Cardiac muscle cell (in vitro differentiated cells and primary cell): ENCODE measurements at regions not wholly inside any gene's neighbourhood (a gene's known extent, or its start where the extent isn't known, plus 50 kb on each side); places are given as distances from the start of the nearest gene placed in this dataset.
A peak's percentile ranks its signal among the peaks of the same experiment; 100 is the strongest.

Experiments
- DNase-seq, 2 donors: peaks; one replicate each; pipeline versions ENCODE4 v3.0.0 to v3.0.0-alpha.2; 2010 to 2017; ENCODE audit warnings: low read depth in 1 of 2, low spot score in 1 of 2
- H3K27ac ChIP-seq: fragments of 200-600 bp; sonication (generic); 2 replicates; pipeline ENCODE4 v1.5.1; 2016
- H3K27me3 ChIP-seq: fragments of 200-600 bp; sonication (generic); 2 replicates; pipeline ENCODE4 v1.6.0; 2016; ENCODE audit warnings: control low read depth
- H3K36me3 ChIP-seq: fragments of 200-600 bp; sonication (generic); 2 replicates; pipeline ENCODE4 v1.5.1; 2016; ENCODE audit warnings: control low read depth
- H3K4me1 ChIP-seq: fragments of 200-600 bp; sonication (generic); 2 replicates; pipeline ENCODE4 v1.8.1; 2017; ENCODE audit warnings: low read depth, mild to moderate bottlenecking, mixed run types
- H3K4me3 ChIP-seq: fragments of 200-600 bp; sonication (generic); 2 replicates; pipeline ENCODE4 v1.5.1; 2016; ENCODE audit warnings: mild to moderate bottlenecking
- H3K9me3 ChIP-seq: fragments of 200-600 bp; sonication (generic); 2 replicates; pipeline ENCODE4 v1.5.1; 2017; ENCODE audit warnings: low read depth, mild to moderate bottlenecking, control low read depth
- TF ChIP-seq, protein P1 (sequence below): IDR thresholded peaks from 2 replicates; pipeline ENCODE4 v1.5.1; 2012; ENCODE audit warnings: low read depth, mild to moderate bottlenecking, low read length

DNA sequence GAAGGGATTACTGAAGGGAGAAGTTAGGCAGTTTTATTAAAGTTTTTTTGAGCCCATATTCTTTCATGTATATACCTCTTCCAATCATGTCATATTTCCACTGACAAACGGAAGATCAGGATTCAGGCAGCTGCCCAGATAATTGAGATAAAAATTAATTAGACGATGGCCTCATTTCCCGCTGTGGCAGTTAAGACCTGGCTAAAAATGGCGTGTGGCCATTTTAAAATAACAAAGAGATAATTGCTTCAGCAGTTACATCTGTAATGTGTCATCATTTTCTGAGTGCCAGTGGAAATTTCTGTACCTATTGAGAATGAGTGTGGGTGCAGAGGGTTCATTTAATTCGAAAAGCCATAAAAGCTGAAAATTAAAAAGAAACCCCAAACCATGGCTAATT is 215.1 kb downstream of the STK31 start:
- Histone ChIP-seq H3K4me1 (peaks cover 5% of the 10 kb centered on the region), H3K27me3 (peaks cover 18% of the 10 kb centered on the region), H3K27ac (no peak overlapping the region), H3K4me3 (no peak overlapping the region), H3K9me3 (no peaks in the 10 kb centered on the region), H3K36me3 (no peaks in the 10 kb centered on the region)
- DNase-seq: no peak
- TF ChIP-seq, protein P1, sequence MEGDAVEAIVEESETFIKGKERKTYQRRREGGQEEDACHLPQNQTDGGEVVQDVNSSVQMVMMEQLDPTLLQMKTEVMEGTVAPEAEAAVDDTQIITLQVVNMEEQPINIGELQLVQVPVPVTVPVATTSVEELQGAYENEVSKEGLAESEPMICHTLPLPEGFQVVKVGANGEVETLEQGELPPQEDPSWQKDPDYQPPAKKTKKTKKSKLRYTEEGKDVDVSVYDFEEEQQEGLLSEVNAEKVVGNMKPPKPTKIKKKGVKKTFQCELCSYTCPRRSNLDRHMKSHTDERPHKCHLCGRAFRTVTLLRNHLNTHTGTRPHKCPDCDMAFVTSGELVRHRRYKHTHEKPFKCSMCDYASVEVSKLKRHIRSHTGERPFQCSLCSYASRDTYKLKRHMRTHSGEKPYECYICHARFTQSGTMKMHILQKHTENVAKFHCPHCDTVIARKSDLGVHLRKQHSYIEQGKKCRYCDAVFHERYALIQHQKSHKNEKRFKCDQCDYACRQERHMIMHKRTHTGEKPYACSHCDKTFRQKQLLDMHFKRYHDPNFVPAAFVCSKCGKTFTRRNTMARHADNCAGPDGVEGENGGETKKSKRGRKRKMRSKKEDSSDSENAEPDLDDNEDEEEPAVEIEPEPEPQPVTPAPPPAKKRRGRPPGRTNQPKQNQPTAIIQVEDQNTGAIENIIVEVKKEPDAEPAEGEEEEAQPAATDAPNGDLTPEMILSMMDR: no peak

DNA sequence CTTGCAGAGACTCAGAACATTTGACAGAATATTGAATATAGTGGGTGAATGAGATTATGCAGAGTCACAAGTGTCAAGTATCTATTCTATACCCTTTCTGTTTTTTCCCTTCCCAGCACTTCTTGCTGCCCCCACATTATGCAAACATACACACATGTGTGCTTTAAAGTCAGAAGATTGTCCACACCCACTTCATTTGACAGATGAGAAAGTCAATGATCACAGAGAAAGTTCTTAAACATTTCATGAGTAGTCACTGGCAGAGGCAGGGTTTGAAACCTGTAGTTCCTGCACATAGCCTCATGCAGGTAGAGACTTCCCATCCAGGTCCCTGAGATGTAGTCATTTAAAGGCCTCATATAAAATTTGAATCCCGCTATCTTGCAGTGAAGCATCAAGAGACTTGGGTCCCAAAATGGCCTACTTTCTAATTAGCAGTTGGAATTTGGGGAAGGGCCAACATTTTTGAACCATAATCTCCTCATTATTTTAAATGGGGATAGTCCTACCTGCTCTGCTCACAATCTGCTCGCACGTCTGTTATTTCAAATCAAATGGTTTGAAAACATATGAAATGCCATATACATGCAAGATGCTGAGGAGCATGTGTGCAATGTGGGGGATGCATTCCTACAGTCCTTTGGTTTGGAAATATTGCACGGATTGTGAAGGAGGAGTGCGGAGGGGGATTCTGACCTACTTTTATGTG is 217.8 kb downstream of the STK31 start:
- H3K36me3 ChIP-seq: no peaks in the 10 kb centered on the region
- peaks cover 5% of the 10 kb centered on the region for H3K4me1 ChIP-seq
- H3K27ac ChIP-seq: no peak overlapping the region
- peaks cover 38% of the 10 kb centered on the region for H3K27me3 ChIP-seq
- TF ChIP-seq, protein P1: no peak
- H3K4me3 ChIP-seq: no peak overlapping the region
- DNase-seq: peak in 1 of 2 donors; percentile 66
- H3K9me3 ChIP-seq: no peaks in the 10 kb centered on the region

DNA sequence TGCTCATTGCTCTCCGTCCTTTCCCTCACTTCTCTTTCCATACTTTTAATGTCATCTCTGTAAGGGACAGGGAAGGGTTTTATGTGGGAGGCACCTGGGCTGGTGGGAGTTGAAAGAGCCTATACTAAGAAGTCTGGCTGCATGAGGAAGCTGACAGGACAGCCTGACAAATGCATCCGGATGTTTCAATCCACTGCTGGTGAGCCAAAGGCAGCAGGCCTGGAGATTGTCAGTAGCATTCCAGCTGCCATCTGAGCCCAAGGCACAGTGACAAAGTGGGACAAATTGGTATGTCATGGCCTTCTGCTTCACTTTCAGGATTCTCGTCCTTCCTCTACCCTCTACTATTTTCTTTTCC is 218.4 kb downstream of the STK31 start:
- Histone ChIP-seq H3K4me1 (peaks cover 5% of the 10 kb centered on the region), H3K36me3 (no peaks in the 10 kb centered on the region), H3K4me3 (no peak overlapping the region), H3K27me3 (peaks cover 35% of the 10 kb centered on the region), H3K27ac (no peak overlapping the region), H3K9me3 (no peaks in the 10 kb centered on the region)
- DNase-seq: peak in 1 of 2 donors; percentile 92
- TF ChIP-seq, protein P1: no peak

DNA sequence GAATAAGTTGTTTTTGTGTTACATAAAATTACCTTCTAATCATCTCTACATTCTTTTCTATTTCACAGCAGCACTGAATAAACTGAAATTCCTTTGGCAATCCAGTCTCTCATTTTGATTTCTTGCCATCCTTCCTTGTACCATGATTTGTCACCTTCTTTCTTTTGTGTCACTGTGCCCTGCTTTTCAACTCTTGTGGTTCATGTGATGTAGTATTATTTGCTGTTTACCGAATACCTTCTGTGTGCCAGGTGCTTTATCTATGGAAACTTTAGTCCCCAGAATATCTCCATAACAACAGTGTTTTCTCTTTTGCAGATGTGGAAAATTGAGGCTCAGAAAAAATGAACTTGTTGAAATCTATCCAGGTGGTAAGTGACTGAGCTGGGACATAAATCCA is 220.3 kb downstream of the STK31 start:
- Histone ChIP-seq H3K4me3 (no peak overlapping the region), H3K4me1 (peaks cover 5% of the 10 kb centered on the region), H3K27ac (no peak overlapping the region), H3K36me3 (no peaks in the 10 kb centered on the region), H3K27me3 (peaks cover 31% of the 10 kb centered on the region), H3K9me3 (no peaks in the 10 kb centered on the region)
- TF ChIP-seq, protein P1: no peak
- no peak for DNase-seq

DNA sequence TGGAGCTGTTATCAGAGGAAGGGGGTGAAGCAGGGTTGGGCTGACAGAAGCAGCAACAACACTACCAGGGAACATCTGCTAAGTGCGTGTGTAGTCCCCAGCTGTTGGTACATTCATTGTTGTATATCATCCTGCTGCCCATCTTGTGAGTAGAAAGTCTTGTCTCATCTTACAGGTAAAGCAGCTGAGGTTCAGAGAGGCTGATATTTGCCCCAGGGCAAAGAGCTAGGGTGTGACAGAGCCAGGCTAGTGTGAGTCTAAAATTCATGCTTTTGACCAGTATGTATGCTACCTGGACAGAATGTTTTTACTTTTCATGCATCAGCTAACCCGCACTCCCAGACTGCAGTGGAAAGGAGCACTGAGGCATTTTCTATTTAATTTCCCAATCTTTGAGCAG is 221.6 kb downstream of the STK31 start:
- Histone ChIP-seq H3K4me1 (peaks cover 5% of the 10 kb centered on the region), H3K36me3 (no peaks in the 10 kb centered on the region), H3K9me3 (no peaks in the 10 kb centered on the region), H3K27me3 (peaks cover 29% of the 10 kb centered on the region), H3K4me3 (no peak overlapping the region), H3K27ac (no peak overlapping the region)
- TF ChIP-seq, protein P1: no peak
- DNase-seq: no peak
